CD4-positive, alpha-beta T cell (primary cell): ENCODE measurements at regions not wholly inside any gene's neighbourhood (a gene's known extent, or its start where the extent isn't known, plus 50 kb on each side); places are given as distances from the start of the nearest gene placed in this dataset.

Experiments
- ATAC-seq: fragments of 200-7000 bp; cut with Tn5 transposase; one replicate; pipeline ENCODE4 v1.10.0; 2022; ENCODE audit warnings: mild to moderate bottlenecking; ENCODE audit not compliant: poor library complexity
- CTCF ChIA-PET: fragments of 350-600 bp; sonication (Branson Sonifier 250); formaldehyde crosslinking; loops from one replicate; lab custom pipeline; 2021; ENCODE audit warnings: antibody characterized with exemption, inconsistent platforms; lab: Charles Lee
- POLR2A ChIA-PET: fragments of 350-600 bp; sonication (Branson Sonifier 250); formaldehyde crosslinking; loops from one replicate; lab custom pipeline; 2021; ENCODE audit warnings: antibody characterized with exemption, inconsistent platforms; lab: Charles Lee
- DNase-seq, 14 experiments: peaks; one replicate each; pipeline ENCODE4 v3.0.0-alpha.2; 2013 to 2020; ENCODE audit warnings: mixed read lengths in 2 of 14
- H3K27ac ChIP-seq, 2 donors: one replicate each; pipeline versions ENCODE4 v1.5.1 to v1.7.0; 2013; ENCODE audit warnings: low read length in 2 of 2, low read depth in 1 of 2, mild to moderate bottlenecking in 1 of 2
- H3K27me3 ChIP-seq, 2 experiments: 1 replicate in 1 of 2; 2 replicates in 1 of 2; pipeline versions ENCODE4 v1.6.1 to v1.7.0; 2013; ENCODE audit warnings: low read length in 2 of 2, control low read depth in 1 of 2, mild to moderate bottlenecking in 1 of 2, moderate library complexity in 1 of 2; ENCODE audit not compliant: insufficient read depth in 2 of 2, control insufficient read depth in 1 of 2
- H3K36me3 ChIP-seq: one replicate; pipeline ENCODE4 v1.6.1; 2013; ENCODE audit warnings: low read length, control low read depth; ENCODE audit not compliant: insufficient read depth
- H3K4me1 ChIP-seq: one replicate; pipeline ENCODE4 v1.6.1; 2013; ENCODE audit warnings: low read length, control low read depth; ENCODE audit not compliant: insufficient read depth
- H3K4me3 ChIP-seq: one replicate; pipeline ENCODE4 v1.5.1; 2013; ENCODE audit warnings: mild to moderate bottlenecking, low read length, moderate library complexity
- H3K9me3 ChIP-seq, 2 experiments: 1 replicate in 1 of 2; 2 replicates in 1 of 2; pipeline versions ENCODE4 v1.6.1 to v1.7.0; 2013; ENCODE audit warnings: low read length in 2 of 2, mild to moderate bottlenecking in 2 of 2, control low read depth in 1 of 2, moderate library complexity in 1 of 2; ENCODE audit not compliant: control insufficient read depth in 1 of 2, insufficient read depth in 1 of 2
- H3K27ac Mint-ChIP-seq: one replicate; pipeline ENCODE4 v1.8.0; 2020; ENCODE audit warnings: mixed read lengths
- H3K27me3 Mint-ChIP-seq: one replicate; pipeline ENCODE4 v1.8.0; 2021; ENCODE audit warnings: mixed read lengths
- H3K36me3 Mint-ChIP-seq: one replicate; pipeline ENCODE4 v1.8.0; 2021; ENCODE audit warnings: low read depth, mixed read lengths
- H3K4me1 Mint-ChIP-seq: one replicate; pipeline ENCODE4 v1.8.0; 2021; ENCODE audit warnings: low read depth, mixed read lengths
- H3K4me3 Mint-ChIP-seq: one replicate; pipeline ENCODE4 v1.8.0; 2020; ENCODE audit warnings: mild to moderate bottlenecking, mixed read lengths
- H3K9me3 Mint-ChIP-seq: one replicate; pipeline ENCODE4 v1.8.0; 2020; ENCODE audit warnings: mixed read lengths
- CTCF ChIP-seq: fragments of 200-600 bp; IDR thresholded peaks from one replicate; pipeline ENCODE4 v1.8.0; 2022; ENCODE audit warnings: antibody characterized with exemption, mild to moderate bottlenecking
- intact Hi-C, 2 experiments: fragments of 100-400 bp; cut with DNase I in 1 of 2; cut with micrococcal nuclease in 1 of 2; formaldehyde crosslinking; loops; one replicate each; pipeline versions ENCODE4 v1.15.1 to v1.9.0; 2023 to 2025; cut with DNase I, micrococcal nuclease

GRCh38 chrX:9352243-9352642 is 112.6 kb upstream of the TBL1X start:
- H3K27me3 ChIP-seq = no peaks in the 10 kb centered on the region
- peak overlapping the region; percentile 28 for H3K4me3 ChIP-seq
- peak overlapping the region in 1 of 2 donors; percentile 13 for H3K27ac ChIP-seq
- intact Hi-C loops = loop anchor here in 1 of 2 experiments (1.0 kb wide), 1 partner anchor 11 kb away; no protein-coding TSS in a partner anchor
- peaks cover 28% of the 10 kb centered on the region for H3K4me1 ChIP-seq
- CTCF ChIA-PET = interaction anchor here (0.9 to 1.6 kb wide), 2 partner anchors 11 to 381 kb away, joined by 3 to 6 read pairs; no protein-coding TSS in a partner anchor
- peak in 2 of 14 experiments; percentile 14 to 37 for DNase-seq
- TF ChIP-seq CTCF = no peak
- H3K36me3 Mint-ChIP-seq = no peaks in the 10 kb centered on the region
- no peaks in the 10 kb centered on the region for H3K36me3 ChIP-seq
- no peak for ATAC-seq
- H3K9me3 Mint-ChIP-seq = no peaks in the 10 kb centered on the region
- H3K4me3 Mint-ChIP-seq = peak overlapping the region; percentile 36
- H3K9me3 ChIP-seq = no peaks in the 10 kb centered on the region
- peaks cover 34% of the 10 kb centered on the region for H3K4me1 Mint-ChIP-seq
- H3K27ac Mint-ChIP-seq = peak overlapping the region; percentile 84
- no peaks in the 10 kb centered on the region for H3K27me3 Mint-ChIP-seq
- POLR2A ChIA-PET = interaction anchor here (1.1 to 1.3 kb wide), 4 partner anchors 11 to 111 kb away, joined by 3 to 7 read pairs (median 4); no protein-coding TSS in a partner anchor

DNA sequence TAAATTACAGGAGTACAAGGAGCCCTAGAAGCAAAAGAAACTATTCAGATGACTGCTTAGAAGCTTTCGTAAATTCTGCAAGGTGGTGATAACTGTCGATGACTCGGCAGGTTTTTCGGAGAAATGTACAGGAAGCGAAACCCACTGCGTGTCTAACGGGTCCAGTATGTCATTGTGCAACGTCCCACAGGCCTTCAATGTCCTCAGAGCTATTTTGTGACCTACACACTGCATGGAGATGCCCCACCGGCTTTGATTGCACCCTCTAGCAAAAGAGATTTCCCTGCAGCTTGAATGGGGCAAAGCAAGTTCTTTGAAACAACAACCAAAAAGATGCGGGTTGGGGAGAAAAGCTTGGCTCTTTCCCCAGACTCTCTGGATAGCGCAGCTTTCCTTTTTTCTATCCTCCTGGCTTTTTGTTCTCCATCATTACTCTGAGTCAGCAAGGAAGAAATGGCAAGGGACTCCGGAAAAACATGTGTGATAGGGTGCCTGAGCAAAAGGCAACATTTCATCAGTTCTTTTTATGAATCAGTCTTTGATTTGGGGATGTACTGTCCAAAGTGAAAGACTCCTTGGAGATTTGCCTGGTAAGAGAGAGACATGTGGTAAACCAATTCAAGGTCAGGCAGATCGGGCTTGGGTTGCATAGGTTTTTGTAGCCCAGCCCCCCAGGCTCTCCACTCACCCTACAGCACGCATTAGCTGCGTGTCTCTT is 112.0 kb upstream of the TBL1X start:
- Histone ChIP-seq H3K4me3 (peak overlapping the region; percentile 28), H3K4me1 (peaks cover 28% of the 10 kb centered on the region), H3K36me3 (no peaks in the 10 kb centered on the region), H3K27me3 (no peaks in the 10 kb centered on the region), H3K27ac (no peak overlapping the region), H3K9me3 (no peaks in the 10 kb centered on the region)
- Mint-ChIP-seq H3K4me1 (peaks cover 34% of the 10 kb centered on the region), H3K36me3 (no peaks in the 10 kb centered on the region), H3K4me3 (peak overlapping the region; percentile 36), H3K9me3 (no peaks in the 10 kb centered on the region), H3K27me3 (no peaks in the 10 kb centered on the region), H3K27ac (peak overlapping the region; percentile 84)
- ATAC-seq (no peak), DNase-seq (peak in 5 of 14 experiments; percentile 6 to 68 (median 59))
- no peak for TF ChIP-seq CTCF
- POLR2A ChIA-PET = interaction anchor here (1.1 to 1.3 kb wide), 4 partner anchors 12 to 110 kb away, joined by 3 to 7 read pairs (median 4); no protein-coding TSS in a partner anchor
- CTCF ChIA-PET = interaction anchor here (0.8 to 1.6 kb wide), 3 partner anchors 11 to 570 kb away, joined by 3 to 6 read pairs (median 3); no protein-coding TSS in a partner anchor
- intact Hi-C loops = loop anchor here in 1 of 2 experiments (1.0 kb wide), 1 partner anchor 12 kb away; no protein-coding TSS in a partner anchor

- peaks cover 34% of the 10 kb centered on the region for H3K4me1 Mint-ChIP-seq
- Histone ChIP-seq H3K27me3 (no peaks in the 10 kb centered on the region), H3K4me1 (peaks cover 28% of the 10 kb centered on the region), H3K9me3 (no peaks in the 10 kb centered on the region), H3K36me3 (no peaks in the 10 kb centered on the region), H3K4me3 (no peak overlapping the region), H3K27ac (no peak overlapping the region)
- no peak overlapping the region for H3K27ac Mint-ChIP-seq
- ChIA-PET POLR2A (interaction anchor here (0.5 to 0.6 kb wide), 2 partner anchors 348 to 408 kb away, joined by 3 to 4 read pairs; no protein-coding TSS in a partner anchor), CTCF (no interaction called here)
- H3K4me3 Mint-ChIP-seq = no peak overlapping the region
- H3K27me3 Mint-ChIP-seq = no peaks in the 10 kb centered on the region
- intact Hi-C loops = no loop called here
- H3K36me3 Mint-ChIP-seq = no peaks in the 10 kb centered on the region
- no peaks in the 10 kb centered on the region for H3K9me3 Mint-ChIP-seq
- DNase-seq (no peak), ATAC-seq (no peak)
- TF ChIP-seq CTCF = no peak
Measured at GRCh38 chrX:9354918-9355317, 109.9 kb upstream of the TBL1X start.
